ENCODE measurements at regions not wholly inside any gene's neighbourhood (a gene's known extent, or its start where the extent isn't known, plus 50 kb on each side); places are given as distances from the start of the nearest gene placed in this dataset.

- TF ChIP-seq CTCF (IDR thresholded peaks at IDR 0.05) = no peak
- peak; percentile 5 to 63 for DNase-seq (ENCODE audit: low spot score in 2 of 2)
- Histone ChIP-seq H3K9me3 (no peaks in the 10 kb centered on the region), H3K4me3 (peak overlapping the region; percentile 87 to 95), H3K4me1 (peaks cover 15 to 36% of the 10 kb centered on the region in 2 donors), H3K27me3 (no peaks in the 10 kb centered on the region), H3K27ac (peak overlapping the region; percentile 99 to 100), H3K36me3 (no peaks in the 10 kb centered on the region)
- intact Hi-C loops (cut with DNase I) = no loop called here
These were observed 81.5 kb upstream of the PPARA start for GRCh38 chr22:46068593-46069491.

GRCh38 chr22:46069521-46070214, 80.7 kb upstream of the PPARA start:
- Histone ChIP-seq H3K4me3 (peak overlapping the region; percentile 87 to 95), H3K4me1 (peaks cover 12 to 36% of the 10 kb centered on the region in 2 donors), H3K36me3 (no peaks in the 10 kb centered on the region), H3K27ac (peak overlapping the region; percentile 99 to 100), H3K9me3 (no peaks in the 10 kb centered on the region), H3K27me3 (no peaks in the 10 kb centered on the region)
- no peak for TF ChIP-seq CTCF (IDR thresholded peaks at IDR 0.05)
- DNase-seq (ENCODE audit: low spot score in 2 of 2) = peak; percentile 76 to 96
- intact Hi-C loops (cut with DNase I) = loop anchor here (2.0 to 5.0 kb wide), 4 partner anchors 15 to 57 kb away; no protein-coding TSS in a partner anchor

GRCh38 chr22:46070215-46070802, 80.0 kb upstream of the PPARA start:
- Histone ChIP-seq H3K9me3 (no peaks in the 10 kb centered on the region), H3K27ac (peak overlapping the region; percentile 99 to 100), H3K27me3 (no peaks in the 10 kb centered on the region), H3K4me3 (peak overlapping the region; percentile 87 to 95), H3K36me3 (no peaks in the 10 kb centered on the region), H3K4me1 (peaks cover 13 to 41% of the 10 kb centered on the region in 2 donors)
- intact Hi-C loops (cut with DNase I) = loop anchor here (2.0 to 5.0 kb wide), 4 partner anchors 14 to 58 kb away; no protein-coding TSS in a partner anchor
- peak; percentile 33 to 87 for DNase-seq (ENCODE audit: low spot score in 2 of 2)
- no peak for TF ChIP-seq CTCF (IDR thresholded peaks at IDR 0.05)

GRCh38 chr22:46070803-46071450, 79.4 kb upstream of the PPARA start:
- H3K36me3 ChIP-seq = no peaks in the 10 kb centered on the region
- peak overlapping the region; percentile 89 to 95 for H3K4me3 ChIP-seq
- H3K27me3 ChIP-seq = no peaks in the 10 kb centered on the region
- H3K4me1 ChIP-seq = peaks cover 17 to 41% of the 10 kb centered on the region in 2 donors
- TF ChIP-seq CTCF (IDR thresholded peaks at IDR 0.05) = no peak
- H3K9me3 ChIP-seq = no peaks in the 10 kb centered on the region
- DNase-seq (ENCODE audit: low spot score in 2 of 2) = peak; percentile 8 to 75
- intact Hi-C loops (cut with DNase I) = loop anchor here (2.0 to 5.0 kb wide), 4 partner anchors 14 to 59 kb away; no protein-coding TSS in a partner anchor
- H3K27ac ChIP-seq = peak overlapping the region; percentile 99 to 100

Measured in ascending aorta (tissue), 2 donors.